GM21526 (cell line): ENCODE measurements at regions not wholly inside any gene's neighbourhood (a gene's known extent, or its start where the extent isn't known, plus 50 kb on each side); places are given as distances from the start of the nearest gene placed in this dataset.
"Not testable (repeated sequence)": the region's sequence is repeated elsewhere in the genome, so short reads cannot be mapped to it uniquely, and the experiment has no call there.

ENCODE experiments used
- ATAC-seq: cut with Tn5 transposase; IDR thresholded peaks from one replicate; pipeline ENCODE4 v1.9.1; 2021; ENCODE audit warnings: moderate library complexity; ENCODE audit not compliant: unreplicated experiment, low FRiP score

- not testable (repeated sequence) for ATAC-seq
Measured at GRCh38 chr1:120357046-120357445, 57.8 kb upstream of the NBPF8 start.

DNA sequence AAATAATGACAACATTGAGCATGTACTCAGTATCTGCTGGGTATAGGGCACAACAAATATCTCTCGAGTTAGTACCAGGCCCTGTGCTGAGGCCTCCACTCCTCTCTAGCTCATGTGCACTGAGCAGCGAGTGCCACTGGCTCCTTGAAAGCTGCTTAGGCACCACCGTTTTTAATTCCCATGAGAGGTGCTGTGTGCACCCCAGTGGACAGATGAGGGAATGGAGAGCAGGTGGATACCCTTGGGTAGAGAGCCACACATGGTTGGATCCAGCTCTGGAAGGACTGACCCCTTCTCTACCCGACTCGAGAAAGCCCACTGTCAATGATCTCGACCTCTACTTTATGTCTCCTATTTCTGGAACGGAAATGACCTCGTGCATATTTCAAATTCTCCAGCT, 58.7 kb upstream of the NBPF8 start:
- not testable (repeated sequence) for ATAC-seq

GRCh38 chr1:120354618-120355184, 60.1 kb upstream of the NBPF8 start:
- peak; percentile 72 for ATAC-seq

DNA sequence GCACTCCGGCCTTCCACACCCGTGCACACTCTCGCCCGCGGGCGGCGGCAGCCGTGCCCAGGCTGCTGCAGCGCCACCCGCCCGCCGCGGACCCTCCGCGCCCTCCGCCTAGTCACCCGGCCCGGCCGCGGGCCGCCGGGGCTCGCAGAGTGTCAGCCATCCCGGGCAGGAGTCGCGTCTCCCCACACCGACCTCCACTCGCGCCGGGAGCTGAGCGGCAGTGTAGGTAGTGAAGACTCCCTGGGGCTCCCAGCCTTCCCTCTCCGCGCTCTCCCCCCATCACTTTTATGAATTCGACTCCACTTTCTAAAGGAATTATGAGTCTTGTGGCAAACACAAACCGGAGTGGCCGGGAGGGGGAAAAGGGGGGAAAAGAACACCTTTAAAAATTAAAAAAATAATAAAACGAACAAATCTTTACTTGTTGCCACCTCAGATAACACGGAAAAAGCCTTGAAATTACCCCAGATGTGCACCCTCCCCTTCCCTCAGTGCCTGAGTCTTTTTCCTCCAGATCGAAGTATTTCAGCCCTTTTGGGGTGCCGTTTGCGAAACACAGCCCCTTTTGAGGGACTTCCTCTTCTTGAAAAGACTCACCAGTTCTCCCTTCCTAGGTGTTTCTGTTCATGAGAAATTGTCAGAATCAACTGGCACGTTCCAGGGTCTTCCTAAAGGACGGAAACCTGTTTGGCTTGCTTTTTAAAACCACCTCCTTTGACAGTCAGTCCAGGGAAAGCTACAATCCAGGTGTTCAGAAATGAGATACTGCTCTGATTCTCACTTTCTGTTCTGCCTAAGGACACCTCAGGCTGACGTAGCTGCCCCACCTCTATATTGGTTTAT, 72.4 kb upstream of the NBPF8 start:
- not testable (repeated sequence) for ATAC-seq

DNA sequence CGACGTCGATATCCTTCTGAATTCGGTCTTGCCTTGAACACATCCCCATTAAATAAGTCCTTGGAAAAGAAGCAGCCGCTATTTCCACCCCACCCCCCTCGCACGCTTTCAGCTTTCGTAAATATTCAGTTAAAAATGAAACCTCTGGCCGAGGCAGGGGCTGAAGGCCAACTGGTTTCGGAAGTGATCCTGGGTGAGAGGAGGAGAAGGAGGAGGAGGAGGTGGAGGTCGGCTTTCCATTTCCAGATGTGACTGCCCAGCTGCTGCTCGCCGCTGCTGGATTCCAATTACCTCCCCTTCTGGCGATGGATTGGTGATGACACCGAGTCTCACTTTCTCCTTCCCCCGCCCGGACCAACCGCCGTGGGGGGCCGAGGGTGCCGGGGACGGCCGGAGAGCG, 73.1 kb upstream of the NBPF8 start:
- not testable (repeated sequence) for ATAC-seq

DNA sequence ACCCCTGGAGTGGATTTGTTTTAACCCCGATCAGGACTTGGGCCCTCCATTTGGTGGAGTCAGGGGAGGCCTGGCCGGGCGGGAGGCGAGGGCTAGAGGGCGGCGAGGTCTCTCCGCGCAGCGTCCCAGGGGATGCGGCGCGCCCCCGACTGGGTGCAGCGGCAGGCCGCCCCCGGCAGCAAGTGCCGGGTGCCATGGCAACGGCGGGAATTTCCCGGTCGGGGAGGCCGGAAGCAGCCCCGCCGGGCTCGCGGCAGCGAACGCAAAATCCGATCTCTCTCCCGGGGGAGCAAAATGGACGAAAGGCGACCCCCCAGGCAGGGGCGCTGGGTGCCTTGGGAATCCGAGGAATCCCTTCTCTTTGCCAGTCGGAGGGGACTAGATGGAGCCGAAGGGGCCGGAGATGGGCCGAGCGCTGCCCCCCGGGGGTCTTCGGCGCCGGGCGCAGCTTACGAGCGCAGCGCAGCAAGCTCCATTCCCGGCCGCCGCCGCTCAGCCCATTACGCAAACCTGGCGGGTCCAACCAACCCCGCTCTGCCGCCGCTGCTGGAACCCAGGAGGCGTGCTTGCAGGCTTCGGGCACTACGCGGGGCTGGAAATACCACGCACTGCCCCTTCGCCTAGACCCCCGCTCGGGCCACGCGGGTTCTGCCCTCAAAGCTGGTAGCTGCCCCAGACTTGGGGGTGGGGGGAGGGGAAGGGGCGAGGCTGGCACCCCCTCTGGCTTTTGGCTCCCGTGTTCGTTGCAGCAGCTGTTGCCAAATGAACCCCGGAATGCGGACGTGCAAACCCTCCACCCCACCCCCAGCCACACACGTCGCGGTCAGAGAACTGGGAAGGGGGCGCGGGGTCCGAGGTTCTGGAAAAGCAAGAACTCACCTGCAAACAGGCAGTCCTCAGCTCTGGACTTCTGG, 73.7 kb upstream of the NBPF8 start:
- ATAC-seq, result not testable (repeated sequence)

DNA sequence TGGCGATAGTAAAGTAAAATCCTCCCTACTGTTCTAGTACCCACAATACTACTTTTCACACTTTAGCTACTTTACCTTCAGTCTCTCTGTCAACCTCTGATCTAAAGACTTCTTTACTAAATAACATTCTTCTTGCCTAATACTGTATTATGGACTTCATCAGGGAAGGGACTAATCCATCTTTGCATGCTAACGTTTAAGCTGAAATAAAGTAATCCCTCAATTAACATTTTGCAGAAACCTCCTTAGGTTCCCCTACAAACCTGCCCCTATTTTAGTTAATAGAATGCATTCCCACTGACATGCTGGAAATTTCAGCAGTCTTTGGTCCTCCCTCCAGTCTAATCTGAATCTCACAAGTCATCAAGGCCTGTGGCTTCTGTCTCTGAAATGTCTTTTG, 99.1 kb upstream of the NBPF8 start:
- ATAC-seq, result not testable (repeated sequence)

GRCh38 chr1:120311930-120312329, 102.9 kb upstream of the NBPF8 start:
- not testable (repeated sequence) for ATAC-seq

GRCh38 chr1:120308940-120309578, 105.8 kb upstream of the NBPF8 start:
- not testable (repeated sequence) for ATAC-seq

- ATAC-seq, result not testable (repeated sequence)
Measured at GRCh38 chr1:120305046-120305445, 109.8 kb upstream of the NBPF8 start.

GRCh38 chr1:120304341-120304740, 110.5 kb upstream of the NBPF8 start:
- not testable (repeated sequence) for ATAC-seq

- not testable (repeated sequence) for ATAC-seq
Measured at GRCh38 chr1:120299433-120300057, 115.3 kb upstream of the NBPF8 start.

DNA sequence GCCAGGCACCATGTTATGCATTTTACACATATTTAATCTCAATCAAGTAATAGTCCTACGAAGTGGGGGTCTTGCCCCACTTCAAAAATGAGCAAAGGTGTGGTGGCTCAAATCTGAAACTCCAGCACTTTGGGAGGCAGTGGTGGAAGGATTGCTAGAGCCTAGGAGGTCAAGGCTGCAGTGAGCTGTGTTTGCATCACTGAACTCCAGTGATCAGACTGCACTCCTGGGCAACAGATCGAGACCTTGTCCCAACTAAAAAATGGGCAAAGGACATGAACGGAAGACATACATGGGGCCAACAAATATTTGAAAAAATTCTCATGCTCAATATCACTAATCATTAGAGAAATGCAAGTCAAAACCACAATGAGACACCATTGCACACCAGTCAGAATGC, 116.3 kb upstream of the NBPF8 start:
- not testable (repeated sequence) for ATAC-seq

- not testable (repeated sequence) for ATAC-seq
Measured at GRCh38 chr1:120297345-120297953, 117.4 kb upstream of the NBPF8 start.

GRCh38 chr1:120290105-120290504, 113.8 kb upstream of the SEC22B start:
- ATAC-seq, result not testable (repeated sequence)

- not testable (repeated sequence) for ATAC-seq
Measured at GRCh38 chr1:120289601-120290074, 113.3 kb upstream of the SEC22B start.

DNA sequence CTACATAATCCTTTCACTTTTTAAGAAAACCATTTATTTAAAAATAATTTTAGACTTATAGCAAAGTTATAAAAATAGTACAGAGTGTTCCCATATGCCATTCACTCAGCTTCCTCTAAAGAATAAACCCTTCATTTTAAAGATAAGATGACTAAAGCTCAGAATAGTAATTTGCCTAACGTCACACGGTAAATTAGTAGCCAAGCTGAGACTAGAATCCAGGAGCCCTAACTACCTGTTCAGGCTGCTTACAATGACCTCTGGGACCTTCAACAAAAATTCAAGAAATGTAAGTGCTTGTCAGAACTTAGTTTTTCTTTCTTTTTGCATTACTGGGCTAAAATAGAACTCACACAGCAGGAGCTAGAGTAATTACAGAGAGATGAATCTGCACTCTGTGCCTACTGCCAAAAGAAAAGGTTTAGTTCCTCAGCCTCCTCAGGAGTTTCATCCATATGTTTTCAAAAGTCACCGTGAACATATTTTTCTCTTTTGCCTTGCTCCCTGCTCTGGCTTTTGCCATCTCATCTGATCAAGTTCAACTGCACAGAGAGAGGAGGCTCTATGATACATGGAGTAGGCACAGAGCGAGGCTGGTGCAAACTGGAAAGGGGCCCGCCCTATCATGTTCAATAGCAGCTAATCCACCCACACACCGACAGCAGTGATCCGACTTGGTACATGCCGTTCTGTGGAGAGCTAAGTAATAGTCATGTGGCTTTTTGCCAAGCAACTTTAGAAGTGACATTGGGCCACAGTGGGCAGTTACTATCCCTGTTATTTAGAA, 112.7 kb upstream of the SEC22B start:
- ATAC-seq, result not testable (repeated sequence)

DNA sequence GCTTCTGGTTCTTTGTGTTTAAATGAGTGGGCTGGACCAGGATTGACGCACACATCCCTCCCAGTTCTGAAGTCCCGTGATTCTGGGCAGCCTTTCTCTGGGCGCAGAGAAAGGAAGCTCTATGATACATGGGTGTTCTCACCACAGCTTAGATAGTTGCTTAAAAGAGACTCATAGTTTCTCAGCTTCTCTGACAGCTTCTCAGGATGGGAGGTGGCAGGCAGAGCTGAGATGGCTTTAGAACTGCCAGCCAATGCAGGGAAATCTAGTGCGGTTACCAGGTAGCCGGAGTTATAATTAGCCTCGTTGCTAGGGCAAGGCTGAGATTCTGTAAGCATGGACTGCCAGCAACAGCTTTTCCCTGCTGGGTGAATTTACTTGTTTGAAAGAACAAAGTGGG, 111.8 kb upstream of the SEC22B start:
- not testable (repeated sequence) for ATAC-seq
